ENCODE measurements at regions not wholly inside any gene's neighbourhood (a gene's known extent, or its start where the extent isn't known, plus 50 kb on each side); places are given as distances from the start of the nearest gene placed in this dataset.

DNA sequence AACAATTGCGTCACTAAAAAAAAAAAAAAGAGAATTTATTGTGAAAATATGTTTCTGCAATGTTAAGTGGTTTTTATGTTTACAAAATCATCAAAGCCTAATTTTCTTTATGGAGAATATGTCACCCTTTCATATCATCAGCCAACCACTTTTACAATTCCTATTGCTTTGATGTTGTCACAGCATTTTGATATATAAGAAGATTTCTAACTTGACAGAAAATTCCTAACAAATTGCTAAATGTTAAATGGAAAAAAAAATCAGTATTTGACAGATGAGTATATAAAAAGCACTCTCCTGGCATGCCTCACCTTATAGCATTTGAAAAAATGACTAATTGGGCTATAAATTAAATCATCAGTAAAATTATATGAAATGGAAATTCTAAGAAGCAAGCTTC is 1457.3 kb upstream of the ALCAM start:
- TF ChIP-seq, protein P1, sequence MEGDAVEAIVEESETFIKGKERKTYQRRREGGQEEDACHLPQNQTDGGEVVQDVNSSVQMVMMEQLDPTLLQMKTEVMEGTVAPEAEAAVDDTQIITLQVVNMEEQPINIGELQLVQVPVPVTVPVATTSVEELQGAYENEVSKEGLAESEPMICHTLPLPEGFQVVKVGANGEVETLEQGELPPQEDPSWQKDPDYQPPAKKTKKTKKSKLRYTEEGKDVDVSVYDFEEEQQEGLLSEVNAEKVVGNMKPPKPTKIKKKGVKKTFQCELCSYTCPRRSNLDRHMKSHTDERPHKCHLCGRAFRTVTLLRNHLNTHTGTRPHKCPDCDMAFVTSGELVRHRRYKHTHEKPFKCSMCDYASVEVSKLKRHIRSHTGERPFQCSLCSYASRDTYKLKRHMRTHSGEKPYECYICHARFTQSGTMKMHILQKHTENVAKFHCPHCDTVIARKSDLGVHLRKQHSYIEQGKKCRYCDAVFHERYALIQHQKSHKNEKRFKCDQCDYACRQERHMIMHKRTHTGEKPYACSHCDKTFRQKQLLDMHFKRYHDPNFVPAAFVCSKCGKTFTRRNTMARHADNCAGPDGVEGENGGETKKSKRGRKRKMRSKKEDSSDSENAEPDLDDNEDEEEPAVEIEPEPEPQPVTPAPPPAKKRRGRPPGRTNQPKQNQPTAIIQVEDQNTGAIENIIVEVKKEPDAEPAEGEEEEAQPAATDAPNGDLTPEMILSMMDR (IDR thresholded peaks at IDR 0.05; ENCODE audit: control extremely low read depth in 1 of 3, insufficient read depth in 1 of 3, low read depth in 1 of 3, low read length in 3 of 3) = no peak
- TF ChIP-seq, protein P2, sequence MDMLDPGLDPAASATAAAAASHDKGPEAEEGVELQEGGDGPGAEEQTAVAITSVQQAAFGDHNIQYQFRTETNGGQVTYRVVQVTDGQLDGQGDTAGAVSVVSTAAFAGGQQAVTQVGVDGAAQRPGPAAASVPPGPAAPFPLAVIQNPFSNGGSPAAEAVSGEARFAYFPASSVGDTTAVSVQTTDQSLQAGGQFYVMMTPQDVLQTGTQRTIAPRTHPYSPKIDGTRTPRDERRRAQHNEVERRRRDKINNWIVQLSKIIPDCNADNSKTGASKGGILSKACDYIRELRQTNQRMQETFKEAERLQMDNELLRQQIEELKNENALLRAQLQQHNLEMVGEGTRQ (IDR thresholded peaks at IDR 0.05; ENCODE audit: low read length) = no peak
- TF ChIP-seq, protein P3, sequence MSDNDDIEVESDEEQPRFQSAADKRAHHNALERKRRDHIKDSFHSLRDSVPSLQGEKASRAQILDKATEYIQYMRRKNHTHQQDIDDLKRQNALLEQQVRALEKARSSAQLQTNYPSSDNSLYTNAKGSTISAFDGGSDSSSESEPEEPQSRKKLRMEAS (IDR thresholded peaks at IDR 0.05) = no peak
- TF ChIP-seq JUND (IDR thresholded peaks at IDR 0.05; ENCODE audit: low read length) (no peak), CEBPB (IDR thresholded peaks at IDR 0.05; ENCODE audit: low read depth, low read length) (no peak), SP1 (IDR thresholded peaks at IDR 0.05; ENCODE audit: low read depth, low read length) (no peak), POLR2A (IDR thresholded peaks at IDR 0.05; ENCODE audit: control extremely low read depth in 1 of 2, low read depth in 2 of 2, low read length in 2 of 2) (no peak), POLR2AphosphoS5 (IDR thresholded peaks at IDR 0.05; ENCODE audit: low read depth, low read length) (no peak), RFX5 (IDR thresholded peaks at IDR 0.05; ENCODE audit: borderline replicate concordance, low read depth, low read length) (no peak), TAF1 (IDR thresholded peaks at IDR 0.05; ENCODE audit: low read depth, low read length) (no peak), EZH2 (IDR thresholded peaks at IDR 0.05; ENCODE audit: low read depth, low read length, severe bottlenecking) (no peak), MAFK (IDR thresholded peaks at IDR 0.05; ENCODE audit: low read depth, low read length) (no peak)
